HEK293 (cell line): ENCODE measurements at regions not wholly inside any gene's neighbourhood (a gene's known extent, or its start where the extent isn't known, plus 50 kb on each side); places are given as distances from the start of the nearest gene placed in this dataset.

Experiments used
- REST ChIP-seq: fragments of 450-650 bp; formaldehyde crosslinking; IDR thresholded peaks from 2 replicates; pipeline ENCODE4 v1.5.1; 2016; ENCODE audit warnings: missing biosample characterization, missing genetic modification characterization
- ZNF184 ChIP-seq: fragments of 450-650 bp; IDR thresholded peaks from 2 replicates; pipeline ENCODE4 v1.5.1; 2018; ENCODE audit warnings: missing biosample characterization, mild to moderate bottlenecking, missing genetic modification characterization
- ZNF629 ChIP-seq: fragments of 450-650 bp; formaldehyde crosslinking; IDR thresholded peaks from 2 replicates; pipeline ENCODE4 v1.5.1; 2017; ENCODE audit warnings: missing biosample characterization, missing genetic modification characterization

GRCh38 chr5:39534690-39535089 is 109.9 kb upstream of the DAB2 start:
- no peak for TF ChIP-seq ZNF629 (tag by site-specific recombination)
- TF ChIP-seq ZNF184 (tag by site-specific recombination): no peak
- no peak for TF ChIP-seq REST (tag by site-specific recombination)
